Activated CD4-positive, alpha-beta T cell treated with anti-CD3 and anti-CD28 coated beads, Interleukin-2, amount 50 U/mL, for 16 hours (primary cell): ENCODE measurements at regions not wholly inside any gene's neighbourhood (a gene's known extent, or its start where the extent isn't known, plus 50 kb on each side); places are given as distances from the start of the nearest gene placed in this dataset.
"Not testable (repeated sequence)": the region's sequence is repeated elsewhere in the genome, so short reads cannot be mapped to it uniquely, and the experiment has no call there.

Source experiments
- DNase-seq: peaks from one replicate; pipeline ENCODE4 v3.0.0-alpha.2; 2020

- DNase-seq = not testable (repeated sequence)
Observed at GRCh38 chr13:86253497-86253896, 454.3 kb upstream of the SLITRK6 start.

GRCh38 chr13:86255820-86256219 lies 456.6 kb upstream of the SLITRK6 start:
- not testable (repeated sequence) for DNase-seq

GRCh38 chr13:86269511-86269910 lies 470.3 kb upstream of the SLITRK6 start:
- no peak for DNase-seq

GRCh38 chr13:86282442-86282841 lies 483.2 kb upstream of the SLITRK6 start:
- DNase-seq = peak; percentile 12

- no peak for DNase-seq
Observed at GRCh38 chr13:86283031-86283430, 483.8 kb upstream of the SLITRK6 start.

GRCh38 chr13:86298725-86299124 lies 499.5 kb upstream of the SLITRK6 start:
- DNase-seq = no peak

GRCh38 chr13:86299128-86299527 lies 499.9 kb upstream of the SLITRK6 start:
- no peak for DNase-seq

- no peak for DNase-seq
Observed at GRCh38 chr13:86309881-86310280, 510.7 kb upstream of the SLITRK6 start.

- DNase-seq = no peak
Observed at GRCh38 chr13:86313421-86313820, 514.2 kb upstream of the SLITRK6 start.

GRCh38 chr13:86318450-86318849 lies 519.2 kb upstream of the SLITRK6 start:
- DNase-seq = no peak

GRCh38 chr13:86324191-86324590 lies 525.0 kb upstream of the SLITRK6 start:
- no peak for DNase-seq

GRCh38 chr13:86355301-86355700 lies 556.1 kb upstream of the SLITRK6 start:
- no peak for DNase-seq

GRCh38 chr13:86357106-86357505 lies 557.9 kb upstream of the SLITRK6 start:
- no peak for DNase-seq

- DNase-seq = not testable (repeated sequence)
Observed at GRCh38 chr13:86363749-86364148, 564.5 kb upstream of the SLITRK6 start.

- no peak for DNase-seq
Observed at GRCh38 chr13:86368924-86369323, 569.7 kb upstream of the SLITRK6 start.

GRCh38 chr13:86377451-86377850 lies 578.2 kb upstream of the SLITRK6 start:
- DNase-seq = no peak

- no peak for DNase-seq
Observed at GRCh38 chr13:86378628-86379027, 579.4 kb upstream of the SLITRK6 start.

- DNase-seq = no peak
Observed at GRCh38 chr13:86383151-86383550, 583.9 kb upstream of the SLITRK6 start.

- no peak for DNase-seq
Observed at GRCh38 chr13:86383561-86383960, 584.3 kb upstream of the SLITRK6 start.

- DNase-seq = no peak
Observed at GRCh38 chr13:86397635-86398034, 598.4 kb upstream of the SLITRK6 start.

- DNase-seq = no peak
Observed at GRCh38 chr13:86399572-86399971, 600.4 kb upstream of the SLITRK6 start.

GRCh38 chr13:86402500-86402899 lies 603.3 kb upstream of the SLITRK6 start:
- DNase-seq = no peak

- no peak for DNase-seq
Observed at GRCh38 chr13:86403181-86403580, 604.0 kb upstream of the SLITRK6 start.

- no peak for DNase-seq
Observed at GRCh38 chr13:86409466-86410241, 610.4 kb upstream of the SLITRK6 start.

- no peak for DNase-seq
Observed at GRCh38 chr13:86425170-86425815, 626.1 kb upstream of the SLITRK6 start.
